OCI-LY7 (cell line): ENCODE measurements at regions not wholly inside any gene's neighbourhood (a gene's known extent, or its start where the extent isn't known, plus 50 kb on each side); places are given as distances from the start of the nearest gene placed in this dataset.

Source experiments
- BruUV-seq: library from RNA; stranded (reverse); fragments of 400-500 nt; replicated peaks from 2 replicates; lab custom pipeline; 2021; lab: Mats Ljungman, UMichigan
- CTCF ChIA-PET: fragments of 300-600 bp; sonication (Branson Sonifier 250); formaldehyde crosslinking; loops from one replicate; lab custom pipeline; 2022; ENCODE audit warnings: antibody characterized with exemption; ENCODE audit not compliant: unreplicated experiment; lab: Charles Lee
- POLR2A ChIA-PET: fragments of 300-600 bp; sonication (Branson Sonifier 250); formaldehyde crosslinking; loops from one replicate; lab custom pipeline; 2022; ENCODE audit warnings: antibody characterized with exemption; lab: Charles Lee
- DNase-seq: peaks from one replicate; pipeline ENCODE4 v3.0.0-alpha.2; 2015; ENCODE audit warnings: low spot score
- H2AFZ ChIP-seq: fragments of 200-600 bp; sonication (generic), shearing (Covaris generic); 2 replicates; pipeline ENCODE4 v1.6.1; 2014; ENCODE audit warnings: mild to moderate bottlenecking, antibody characterized with exemption, low read length, moderate library complexity
- H3K27ac ChIP-seq: fragments of 200-600 bp; sonication (generic); 2 replicates; pipeline ENCODE4 v1.5.1; 2014; ENCODE audit warnings: mixed run types, low read depth, mild to moderate bottlenecking, moderate library complexity, low read length, inconsistent platforms; ENCODE audit not compliant: poor library complexity, severe bottlenecking
- H3K36me3 ChIP-seq: fragments of 200-600 bp; sonication (generic); 2 replicates; pipeline ENCODE4 v1.6.1; 2014; ENCODE audit warnings: mild to moderate bottlenecking, antibody characterized with exemption, low read length, moderate library complexity, mixed read lengths; ENCODE audit not compliant: insufficient read depth
- H3K4me1 ChIP-seq: fragments of 200-600 bp; sonication (generic); 2 replicates; pipeline ENCODE4 v1.5.1; 2014; ENCODE audit warnings: mild to moderate bottlenecking, low read length; ENCODE audit not compliant: insufficient read depth, poor library complexity, severe bottlenecking
- H3K4me2 ChIP-seq: fragments of 200-600 bp; sonication (generic); 2 replicates; pipeline ENCODE4 v1.6.1; 2014; ENCODE audit warnings: mild to moderate bottlenecking, low read length
- H3K4me3 ChIP-seq: fragments of 200-600 bp; sonication (generic); 2 replicates; pipeline ENCODE4 v1.5.1; 2014; ENCODE audit warnings: mild to moderate bottlenecking, low read depth, low read length; ENCODE audit not compliant: poor library complexity, severe bottlenecking
- H3K79me2 ChIP-seq: fragments of 200-600 bp; sonication (generic); 2 replicates; pipeline ENCODE4 v1.6.1; 2016; ENCODE audit warnings: low read depth, mild to moderate bottlenecking, low read length, moderate library complexity, mixed read lengths; ENCODE audit not compliant: insufficient read depth
- H3K9me2 ChIP-seq: fragments of 200-600 bp; sonication (generic); 2 replicates; pipeline ENCODE4 v1.6.1; 2016; ENCODE audit warnings: mild to moderate bottlenecking, low read length, mixed read lengths; ENCODE audit not compliant: insufficient read depth
- H3K9me3 ChIP-seq: fragments of 200-600 bp; sonication (generic); 2 replicates; pipeline ENCODE4 v1.6.1; 2014; ENCODE audit warnings: mild to moderate bottlenecking, mixed run types, low read length, mixed read lengths
- H4K20me1 ChIP-seq: fragments of 200-600 bp; sonication (generic); 2 replicates; pipeline ENCODE4 v1.6.1; 2014; ENCODE audit warnings: mild to moderate bottlenecking, antibody characterized with exemption, low read length, moderate library complexity, mixed read lengths; ENCODE audit not compliant: insufficient read depth
- EZH2phosphoT487 ChIP-seq: fragments of 200-600 bp; sonication (generic); IDR thresholded peaks from 2 replicates; pipeline ENCODE4 v1.6.1; 2018; ENCODE audit warnings: low read depth, borderline replicate concordance, mild to moderate bottlenecking, mixed run types, antibody characterized with exemption, low read length, moderate library complexity, mixed read lengths
- intact Hi-C: fragments of 100-400 bp; cut with micrococcal nuclease; formaldehyde crosslinking; loops from one replicate; pipeline ENCODE4 v1.10.0; 2022; ENCODE audit not compliant: unreplicated experiment
- TF ChIP-seq, protein P1 (sequence below): fragments of 200-600 bp; sonication (generic); conservative IDR thresholded peaks from 2 replicates; pipeline ENCODE4 v1.5.1; 2014; ENCODE audit warnings: mild to moderate bottlenecking, antibody characterized with exemption, low read length, moderate library complexity, mixed read lengths

DNA sequence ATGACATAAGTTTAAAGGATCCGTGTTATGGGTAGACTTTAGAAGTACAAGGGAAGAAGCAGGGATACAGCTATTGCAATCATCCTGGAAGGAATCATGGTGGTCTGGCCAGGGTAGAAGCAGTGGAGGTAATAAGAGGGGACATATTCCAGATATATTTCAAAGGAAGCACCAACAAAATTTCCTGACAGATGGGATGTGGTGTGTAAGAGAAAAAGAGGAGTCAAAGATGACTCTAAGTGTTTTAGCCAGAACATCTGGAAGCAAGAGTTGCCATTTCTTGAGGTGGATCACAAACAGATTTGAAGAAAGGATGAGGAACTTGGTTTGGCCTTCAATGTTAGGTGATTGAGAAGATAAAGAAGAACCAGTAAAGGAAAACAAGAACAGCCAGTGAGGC, 133.1 kb upstream of the CTAGE1 start:
- H3K4me3 ChIP-seq: no peak overlapping the region
- ChIA-PET CTCF (no interaction called here), POLR2A (no interaction called here)
- H4K20me1 ChIP-seq: no peaks in the 10 kb centered on the region
- TF ChIP-seq, protein P1, sequence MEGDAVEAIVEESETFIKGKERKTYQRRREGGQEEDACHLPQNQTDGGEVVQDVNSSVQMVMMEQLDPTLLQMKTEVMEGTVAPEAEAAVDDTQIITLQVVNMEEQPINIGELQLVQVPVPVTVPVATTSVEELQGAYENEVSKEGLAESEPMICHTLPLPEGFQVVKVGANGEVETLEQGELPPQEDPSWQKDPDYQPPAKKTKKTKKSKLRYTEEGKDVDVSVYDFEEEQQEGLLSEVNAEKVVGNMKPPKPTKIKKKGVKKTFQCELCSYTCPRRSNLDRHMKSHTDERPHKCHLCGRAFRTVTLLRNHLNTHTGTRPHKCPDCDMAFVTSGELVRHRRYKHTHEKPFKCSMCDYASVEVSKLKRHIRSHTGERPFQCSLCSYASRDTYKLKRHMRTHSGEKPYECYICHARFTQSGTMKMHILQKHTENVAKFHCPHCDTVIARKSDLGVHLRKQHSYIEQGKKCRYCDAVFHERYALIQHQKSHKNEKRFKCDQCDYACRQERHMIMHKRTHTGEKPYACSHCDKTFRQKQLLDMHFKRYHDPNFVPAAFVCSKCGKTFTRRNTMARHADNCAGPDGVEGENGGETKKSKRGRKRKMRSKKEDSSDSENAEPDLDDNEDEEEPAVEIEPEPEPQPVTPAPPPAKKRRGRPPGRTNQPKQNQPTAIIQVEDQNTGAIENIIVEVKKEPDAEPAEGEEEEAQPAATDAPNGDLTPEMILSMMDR: no peak
- TF ChIP-seq EZH2phosphoT487: no peak
- intact Hi-C loops: no loop called here
- H2AFZ ChIP-seq: no peak overlapping the region
- H3K36me3 ChIP-seq: no peaks in the 10 kb centered on the region
- no peak overlapping the region for H3K4me2 ChIP-seq
- no peak for DNase-seq
- no peaks in the 10 kb centered on the region for H3K79me2 ChIP-seq
- no peaks in the 10 kb centered on the region for H3K9me3 ChIP-seq
- BruUV-seq: no TSS peak
- no peaks in the 10 kb centered on the region for H3K4me1 ChIP-seq
- no peaks in the 10 kb centered on the region for H3K9me2 ChIP-seq
- H3K27ac ChIP-seq: no peak overlapping the region

DNA sequence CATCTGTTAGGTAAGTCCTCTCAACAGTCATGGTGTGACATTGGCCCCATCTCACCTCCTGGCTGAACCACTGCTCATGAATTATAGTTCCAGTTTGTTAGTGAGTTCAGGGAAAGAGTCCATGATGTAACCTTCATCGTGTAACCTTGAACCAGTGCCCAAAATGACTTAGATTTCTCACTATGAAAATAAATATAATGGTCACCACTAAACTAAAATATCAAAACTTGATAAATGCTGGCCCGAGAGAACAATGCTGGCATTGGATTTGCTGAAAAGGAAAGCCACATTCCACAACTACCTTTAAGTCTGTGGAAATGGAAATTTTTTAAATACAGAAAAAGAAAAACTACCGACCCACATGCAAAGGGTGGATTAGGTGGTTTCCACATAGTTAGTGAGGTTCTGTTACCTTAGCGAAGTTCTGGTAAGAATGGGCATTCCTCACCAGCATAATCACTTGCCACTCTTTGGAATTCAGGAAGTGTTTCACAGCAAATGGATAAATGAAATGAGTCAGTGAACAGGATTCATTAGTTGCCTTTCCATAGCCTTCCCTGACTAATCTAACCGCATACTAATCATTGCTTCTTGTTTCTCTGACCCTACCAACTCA, 133.9 kb upstream of the CTAGE1 start:
- no peak for TF ChIP-seq EZH2phosphoT487
- TF ChIP-seq, protein P1: no peak
- no peak overlapping the region for H3K4me3 ChIP-seq
- intact Hi-C loops: no loop called here
- no peaks in the 10 kb centered on the region for H3K4me1 ChIP-seq
- H3K27ac ChIP-seq: no peak overlapping the region
- no TSS peak for BruUV-seq
- no peak overlapping the region for H2AFZ ChIP-seq
- no peak for DNase-seq
- H3K79me2 ChIP-seq: no peaks in the 10 kb centered on the region
- no peaks in the 10 kb centered on the region for H3K9me3 ChIP-seq
- H4K20me1 ChIP-seq: no peaks in the 10 kb centered on the region
- ChIA-PET CTCF (no interaction called here), POLR2A (no interaction called here)
- H3K36me3 ChIP-seq: no peaks in the 10 kb centered on the region
- H3K4me2 ChIP-seq: no peak overlapping the region
- H3K9me2 ChIP-seq: no peaks in the 10 kb centered on the region

DNA sequence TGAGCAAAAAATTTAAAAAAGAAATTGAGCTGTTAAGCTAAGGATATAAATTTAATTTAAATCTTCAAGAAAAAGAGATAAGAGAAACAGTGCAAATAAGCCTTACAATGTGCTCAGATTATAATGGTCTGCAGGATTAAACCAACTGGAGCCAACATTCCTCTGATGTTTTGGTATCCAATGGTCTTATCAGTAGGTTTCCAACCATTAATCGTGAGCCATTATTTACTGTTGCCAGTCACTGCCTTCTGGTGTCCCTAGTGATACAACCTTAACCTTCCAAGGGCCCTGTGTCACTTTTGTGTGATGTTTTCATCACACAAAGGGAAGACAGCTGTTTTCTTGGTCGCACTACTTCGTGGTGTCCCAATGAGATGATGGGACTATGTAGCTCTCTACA, 134.5 kb upstream of the CTAGE1 start:
- H3K9me3 ChIP-seq: no peaks in the 10 kb centered on the region
- intact Hi-C loops: no loop called here
- no peaks in the 10 kb centered on the region for H3K79me2 ChIP-seq
- H4K20me1 ChIP-seq: no peaks in the 10 kb centered on the region
- ChIA-PET CTCF (no interaction called here), POLR2A (no interaction called here)
- H3K4me3 ChIP-seq: no peak overlapping the region
- no peaks in the 10 kb centered on the region for H3K9me2 ChIP-seq
- H3K27ac ChIP-seq: no peak overlapping the region
- H2AFZ ChIP-seq: no peak overlapping the region
- BruUV-seq: no TSS peak
- no peak for DNase-seq
- H3K4me2 ChIP-seq: no peak overlapping the region
- no peaks in the 10 kb centered on the region for H3K36me3 ChIP-seq
- TF ChIP-seq, protein P1: no peak
- TF ChIP-seq EZH2phosphoT487: no peak
- no peaks in the 10 kb centered on the region for H3K4me1 ChIP-seq
